ENCODE measurements at regions not wholly inside any gene's neighbourhood (a gene's known extent, or its start where the extent isn't known, plus 50 kb on each side); places are given as distances from the start of the nearest gene placed in this dataset.

GRCh38 chr14:85319101-85319500, 210.8 kb upstream of the FLRT2 start:
- Histone ChIP-seq H3K4me1 (ENCODE audit: low read depth) (no peaks in the 10 kb centered on the region), H3K4me3 (no peak overlapping the region), H3K36me3 (ENCODE audit: low read depth) (no peaks in the 10 kb centered on the region), H3K9me3 (no peaks in the 10 kb centered on the region)
- DNase-seq, result no peak
- ATAC-seq, result no peak
- intact Hi-C loops (cut with DNase I, micrococcal nuclease), result no loop called here
- no peak for TF ChIP-seq CTCF (IDR thresholded peaks at IDR 0.05)

GRCh38 chr14:85319998-85320630, 209.8 kb upstream of the FLRT2 start:
- DNase-seq (no peak), ATAC-seq (no peak)
- intact Hi-C loops (cut with DNase I, micrococcal nuclease), result no loop called here
- Histone ChIP-seq H3K9me3 (no peaks in the 10 kb centered on the region), H3K36me3 (ENCODE audit: low read depth) (no peaks in the 10 kb centered on the region), H3K4me3 (no peak overlapping the region), H3K4me1 (ENCODE audit: low read depth) (no peaks in the 10 kb centered on the region)
- no peak for TF ChIP-seq CTCF (IDR thresholded peaks at IDR 0.05)

- Histone ChIP-seq H3K9me3 (no peaks in the 10 kb centered on the region), H3K4me3 (no peak overlapping the region), H3K4me1 (ENCODE audit: low read depth) (no peaks in the 10 kb centered on the region), H3K36me3 (ENCODE audit: low read depth) (no peaks in the 10 kb centered on the region)
- no peak for ATAC-seq
- DNase-seq, result no peak
- no peak for TF ChIP-seq CTCF (IDR thresholded peaks at IDR 0.05)
- intact Hi-C loops (cut with DNase I, micrococcal nuclease), result no loop called here
Observed at GRCh38 chr14:85325134-85326017, 204.6 kb upstream of the FLRT2 start.

- Histone ChIP-seq H3K4me1 (ENCODE audit: low read depth) (no peaks in the 10 kb centered on the region), H3K9me3 (no peaks in the 10 kb centered on the region), H3K36me3 (ENCODE audit: low read depth) (no peaks in the 10 kb centered on the region), H3K4me3 (no peak overlapping the region)
- no peak for DNase-seq
- intact Hi-C loops (cut with DNase I, micrococcal nuclease), result no loop called here
- no peak for ATAC-seq
- TF ChIP-seq CTCF (IDR thresholded peaks at IDR 0.05), result no peak
Observed at GRCh38 chr14:85332401-85332800, 197.5 kb upstream of the FLRT2 start.

GRCh38 chr14:85333313-85333712, 196.6 kb upstream of the FLRT2 start:
- no peak overlapping the region for H3K4me3 ChIP-seq
- H3K4me1 ChIP-seq (ENCODE audit: low read depth), result no peaks in the 10 kb centered on the region
- H3K9me3 ChIP-seq, result no peaks in the 10 kb centered on the region
- no peak for TF ChIP-seq CTCF (IDR thresholded peaks at IDR 0.05)
- ATAC-seq (no peak), DNase-seq (no peak)
- intact Hi-C loops (cut with DNase I, micrococcal nuclease), result no loop called here
- H3K36me3 ChIP-seq (ENCODE audit: low read depth), result no peaks in the 10 kb centered on the region

Measured in mucosa of descending colon (tissue), 3 donors.